Ovary (tissue), 3 donors: ENCODE measurements at regions not wholly inside any gene's neighbourhood (a gene's known extent, or its start where the extent isn't known, plus 50 kb on each side); places are given as distances from the start of the nearest gene placed in this dataset.

Experiments used
- CTCF ChIP-seq, 3 donors: fragments of 450-650 bp in 2 of 3; fragments of 200-600 bp in 1 of 3; IDR thresholded peaks; one replicate each; pipeline versions ENCODE4 v1.5.1 to v1.8.0; 2016 to 2022; ENCODE audit warnings: antibody characterized with exemption in 3 of 3, mild to moderate bottlenecking in 1 of 3
- EP300 ChIP-seq: sonication (generic); formaldehyde crosslinking; IDR thresholded peaks from one replicate; pipeline ENCODE4 v1.6.1; 2017; ENCODE audit warnings: antibody characterized with exemption
- POLR2A ChIP-seq: fragments of 450-650 bp; IDR thresholded peaks from one replicate; pipeline ENCODE4 v1.6.1; 2017; ENCODE audit warnings: antibody characterized with exemption, mild to moderate bottlenecking, moderate library complexity
- donor health status: DM: no; HTN: no; CAD: no.

GRCh38 chr4:135497563-135498152 lies 1296.1 kb upstream of the PABPC4L start:
- TF ChIP-seq POLR2A = no peak
- no peak for TF ChIP-seq CTCF (IDR thresholded peaks at IDR 0.05)
- no peak for TF ChIP-seq EP300
